ENCODE measurements at regions not wholly inside any gene's neighbourhood (a gene's known extent, or its start where the extent isn't known, plus 50 kb on each side); places are given as distances from the start of the nearest gene placed in this dataset.

GRCh38 chr15:38053205-38053604, 118.8 kb downstream of the TMCO5A start:
- H3K27me3 ChIP-seq (ENCODE audit: control insufficient read depth in 2 of 2, insufficient read depth in 2 of 2, low read length in 2 of 2), result no peaks in the 10 kb centered on the region
- no peak overlapping the region for H3K4me3 ChIP-seq (replicated peaks in 1 of 3; ENCODE audit: insufficient read depth in 1 of 3, low read depth in 1 of 3, low read length in 3 of 3)
- no peaks in the 10 kb centered on the region for H3K9me1 ChIP-seq (replicated peaks; ENCODE audit: control insufficient read depth, extremely low read depth, insufficient read depth, low read length)
- no peak for TF ChIP-seq EZH2 (IDR thresholded peaks at IDR 0.05; ENCODE audit: borderline replicate concordance, low read depth, low read length, severe bottlenecking)
- TF ChIP-seq FOS (IDR thresholded peaks at IDR 0.05; ENCODE audit: borderline replicate concordance, insufficient read depth, low read length), result no peak
- DNase-seq (ENCODE audit: low read depth, low spot score) (no peak), FAIRE-seq (no peak)
- intact Hi-C loops (cut with micrococcal nuclease) (no loop called here), dilution Hi-C loops (cut with MboI; ENCODE audit: extremely low pct_ligation_motif_present, low sequenced_read_pairs) (no loop called here)
- H3K79me2 ChIP-seq (ENCODE audit: control insufficient read depth, insufficient read depth, low read length), result no peaks in the 10 kb centered on the region
- no TSS peak for BruUV-seq (replicated peaks)
- ChIA-PET POLR2A (no interaction called here), CTCF (interaction anchor here (0.9 to 1.4 kb wide), 3 partner anchors 9 to 198 kb away, joined by 3 to 4 read pairs (median 4); no protein-coding TSS in a partner anchor)
- no peak overlapping the region for H2AFZ ChIP-seq (ENCODE audit: low read depth, low read length)
- no peak overlapping the region for H3K9ac ChIP-seq (replicated peaks; ENCODE audit: extremely low read depth, insufficient read depth, low read length)
- no peak overlapping the region for H3K27ac ChIP-seq (ENCODE audit: insufficient read depth, low read depth, low read length)
- H3K4me1 ChIP-seq (ENCODE audit: control insufficient read depth, extremely low read depth, insufficient read depth, low read length), result peaks cover 21% of the 10 kb centered on the region
- H4K20me1 ChIP-seq (replicated peaks; ENCODE audit: control insufficient read depth, extremely low read depth, insufficient read depth, low read length), result no peaks in the 10 kb centered on the region
- no peaks in the 10 kb centered on the region for H3K9me3 ChIP-seq (replicated peaks; ENCODE audit: control insufficient read depth, insufficient read depth, low read length)
- no peak overlapping the region for H3K4me2 ChIP-seq (ENCODE audit: insufficient read depth, low read length)
- H3K36me3 ChIP-seq (ENCODE audit: control insufficient read depth in 2 of 2, extremely low read depth in 1 of 2, insufficient read depth in 2 of 2, low read length in 2 of 2), result no peaks in the 10 kb centered on the region

GRCh38 chr15:38053776-38054175, 119.3 kb downstream of the TMCO5A start:
- no peak overlapping the region for H3K4me2 ChIP-seq (ENCODE audit: insufficient read depth, low read length)
- no peaks in the 10 kb centered on the region for H4K20me1 ChIP-seq (replicated peaks; ENCODE audit: control insufficient read depth, extremely low read depth, insufficient read depth, low read length)
- dilution Hi-C loops (cut with MboI; ENCODE audit: extremely low pct_ligation_motif_present, low sequenced_read_pairs) (no loop called here), intact Hi-C loops (cut with micrococcal nuclease) (no loop called here)
- H3K27ac ChIP-seq (ENCODE audit: insufficient read depth, low read depth, low read length), result no peak overlapping the region
- H3K9me1 ChIP-seq (replicated peaks; ENCODE audit: control insufficient read depth, extremely low read depth, insufficient read depth, low read length), result no peaks in the 10 kb centered on the region
- H3K4me3 ChIP-seq (replicated peaks in 1 of 3; ENCODE audit: insufficient read depth in 1 of 3, low read depth in 1 of 3, low read length in 3 of 3), result no peak overlapping the region
- ChIA-PET CTCF (interaction anchor here (0.9 to 1.4 kb wide), 3 partner anchors 9 to 197 kb away, joined by 3 to 4 read pairs (median 4); no protein-coding TSS in a partner anchor), POLR2A (no interaction called here)
- no TSS peak for BruUV-seq (replicated peaks)
- no peak for TF ChIP-seq GATA2 (IDR thresholded peaks at IDR 0.05; ENCODE audit: insufficient read depth, insufficient read length, low read depth, low read length)
- TF ChIP-seq CTCF (IDR thresholded peaks at IDR 0.05; ENCODE audit: extremely low read depth in 1 of 2, insufficient read depth in 1 of 2, low read depth in 1 of 2, low read length in 2 of 2), result no peak
- no peak for TF ChIP-seq FOS (IDR thresholded peaks at IDR 0.05; ENCODE audit: borderline replicate concordance, insufficient read depth, low read length)
- no peak for TF ChIP-seq POLR2A (IDR thresholded peaks at IDR 0.05; ENCODE audit: low read depth, low read length)
- TF ChIP-seq MYC (IDR thresholded peaks at IDR 0.05; ENCODE audit: low read depth, low read length), result no peak
- TF ChIP-seq EZH2 (IDR thresholded peaks at IDR 0.05; ENCODE audit: borderline replicate concordance, low read depth, low read length, severe bottlenecking), result no peak
- no peak for TF ChIP-seq JUN (IDR thresholded peaks at IDR 0.05; ENCODE audit: borderline replicate concordance, insufficient read depth, insufficient read length, low read depth)
- TF ChIP-seq POLR2AphosphoS5 (IDR thresholded peaks at IDR 0.05; ENCODE audit: insufficient read depth, low read depth, low read length), result no peak
- TF ChIP-seq MAX (IDR thresholded peaks at IDR 0.05; ENCODE audit: insufficient read depth, insufficient read length), result no peak
- no peak overlapping the region for H2AFZ ChIP-seq (ENCODE audit: low read depth, low read length)
- no peaks in the 10 kb centered on the region for H3K36me3 ChIP-seq (ENCODE audit: control insufficient read depth in 2 of 2, extremely low read depth in 1 of 2, insufficient read depth in 2 of 2, low read length in 2 of 2)
- no peak for FAIRE-seq
- H3K9ac ChIP-seq (replicated peaks; ENCODE audit: extremely low read depth, insufficient read depth, low read length), result no peak overlapping the region
- H3K79me2 ChIP-seq (ENCODE audit: control insufficient read depth, insufficient read depth, low read length), result no peaks in the 10 kb centered on the region
- H3K4me1 ChIP-seq (ENCODE audit: control insufficient read depth, extremely low read depth, insufficient read depth, low read length), result peaks cover 21% of the 10 kb centered on the region
- H3K27me3 ChIP-seq (ENCODE audit: control insufficient read depth in 2 of 2, insufficient read depth in 2 of 2, low read length in 2 of 2), result no peaks in the 10 kb centered on the region
- H3K9me3 ChIP-seq (replicated peaks; ENCODE audit: control insufficient read depth, insufficient read depth, low read length), result no peaks in the 10 kb centered on the region
- DNase-seq (ENCODE audit: low read depth, low spot score), result no peak

All from endothelial cell of umbilical vein (primary cell).